SU-DHL-6 (cell line): ENCODE measurements at regions not wholly inside any gene's neighbourhood (a gene's known extent, or its start where the extent isn't known, plus 50 kb on each side); places are given as distances from the start of the nearest gene placed in this dataset.

Experiments used
- H2AFZ ChIP-seq: fragments of 200-600 bp; sonication (generic); 2 replicates; pipeline ENCODE4 v1.6.1; 2014; ENCODE audit warnings: low read depth, mild to moderate bottlenecking, moderate library complexity, mixed read lengths, antibody characterized with exemption, low read length; ENCODE audit not compliant: severe bottlenecking
- H3F3A ChIP-seq: fragments of 200-600 bp; shearing (Covaris generic); 2 replicates; pipeline ENCODE4 v1.6.0; 2016; ENCODE audit warnings: antibody characterized with exemption, mild to moderate bottlenecking; ENCODE audit not compliant: insufficient read depth
- H3K27ac ChIP-seq: fragments of 200-600 bp; sonication (generic); 2 replicates; pipeline ENCODE4 v1.5.1; 2016; ENCODE audit warnings: low read depth, mild to moderate bottlenecking, low read length, moderate library complexity, mixed read lengths
- H3K27me3 ChIP-seq: fragments of 200-600 bp; sonication (generic), shearing (Covaris generic); 2 replicates; pipeline ENCODE4 v1.6.0; 2014; ENCODE audit warnings: mild to moderate bottlenecking, low read length
- H3K36me3 ChIP-seq: fragments of 200-600 bp; sonication (generic); 2 replicates; pipeline ENCODE4 v1.6.1; 2014; ENCODE audit warnings: mild to moderate bottlenecking, low read length, mixed read lengths
- H3K4me2 ChIP-seq: fragments of 300-600, 200-600 bp; shearing (Covaris generic), sonication (generic); 2 replicates; pipeline ENCODE4 v1.6.0; 2014; ENCODE audit warnings: low read length, low read depth, mild to moderate bottlenecking; ENCODE audit not compliant: poor library complexity, severe bottlenecking
- H3K4me3 ChIP-seq: fragments of 200-600 bp; sonication (generic); 2 replicates; pipeline ENCODE4 v1.5.1; 2014; ENCODE audit warnings: antibody characterized with exemption, low read length, mild to moderate bottlenecking, mixed read lengths; ENCODE audit not compliant: insufficient read depth, poor library complexity, severe bottlenecking
- H3K79me2 ChIP-seq: fragments of 200-600 bp; sonication (generic); 2 replicates; pipeline ENCODE4 v1.6.1; 2014; ENCODE audit warnings: mild to moderate bottlenecking, low read length, moderate library complexity; ENCODE audit not compliant: insufficient read depth
- H3K9ac ChIP-seq: fragments of 200-600 bp; sonication (generic); 2 replicates; pipeline ENCODE4 v1.7.0; 2014; ENCODE audit warnings: mild to moderate bottlenecking, low read length
- H3K9me2 ChIP-seq: fragments of 200-600 bp; sonication (generic); replicated peaks from 2 replicates; pipeline ENCODE4 v1.6.1; 2014; ENCODE audit warnings: low read length; ENCODE audit not compliant: insufficient read depth
- H3K9me3 ChIP-seq: fragments of 200-600 bp; sonication (generic); 2 replicates; pipeline ENCODE4 v1.6.1; 2014; ENCODE audit warnings: low read length, mixed read lengths; ENCODE audit not compliant: insufficient read depth
- H4K20me1 ChIP-seq: fragments of 200-600 bp; sonication (generic); 2 replicates; pipeline ENCODE4 v1.6.1; 2014; ENCODE audit warnings: low read depth, mild to moderate bottlenecking, antibody characterized with exemption, low read length, moderate library complexity, mixed read lengths
- CTCF ChIP-seq: fragments of 200-600 bp; sonication (generic); IDR thresholded peaks from one replicate; pipeline ENCODE4 v1.5.1; 2017; ENCODE audit warnings: antibody characterized with exemption, mild to moderate bottlenecking, low read length, moderate library complexity; ENCODE audit not compliant: insufficient read depth, poor library complexity, severe bottlenecking
- EZH2phosphoT487 ChIP-seq: fragments of 200-600 bp; sonication (generic), shearing (Covaris generic); conservative IDR thresholded peaks from 2 replicates; pipeline ENCODE4 v1.6.1; 2018; ENCODE audit warnings: mild to moderate bottlenecking, antibody characterized with exemption, low read length, moderate library complexity, mixed read lengths

GRCh38 chr10:56028298-56029132 lies 332.5 kb downstream of the ZWINT start:
- Histone ChIP-seq H3K36me3 (no peaks in the 10 kb centered on the region), H3F3A (no peaks in the 10 kb centered on the region), H4K20me1 (no peaks in the 10 kb centered on the region), H3K9me3 (no peaks in the 10 kb centered on the region), H3K27ac (no peak overlapping the region), H3K79me2 (no peaks in the 10 kb centered on the region), H3K4me3 (no peak overlapping the region), H3K4me2 (no peak overlapping the region), H3K9ac (no peak overlapping the region), H2AFZ (no peak overlapping the region), H3K27me3 (no peaks in the 10 kb centered on the region), H3K9me2 (no peaks in the 10 kb centered on the region)
- TF ChIP-seq EZH2phosphoT487 (no peak), CTCF (no peak)

- no peaks in the 10 kb centered on the region for H3F3A ChIP-seq
- H2AFZ ChIP-seq = no peak overlapping the region
- H3K9ac ChIP-seq = no peak overlapping the region
- H3K36me3 ChIP-seq = no peaks in the 10 kb centered on the region
- H4K20me1 ChIP-seq = no peaks in the 10 kb centered on the region
- no peaks in the 10 kb centered on the region for H3K79me2 ChIP-seq
- H3K9me2 ChIP-seq = no peaks in the 10 kb centered on the region
- TF ChIP-seq EZH2phosphoT487 (no peak), CTCF (no peak)
- no peak overlapping the region for H3K4me2 ChIP-seq
- no peak overlapping the region for H3K27ac ChIP-seq
- no peak overlapping the region for H3K4me3 ChIP-seq
- no peaks in the 10 kb centered on the region for H3K27me3 ChIP-seq
- no peaks in the 10 kb centered on the region for H3K9me3 ChIP-seq
These were observed 349.0 kb downstream of the ZWINT start for GRCh38 chr10:56012101-56012500.

GRCh38 chr10:56003555-56003954 lies 357.5 kb downstream of the ZWINT start:
- H3K27ac ChIP-seq = no peak overlapping the region
- no peak overlapping the region for H2AFZ ChIP-seq
- no peaks in the 10 kb centered on the region for H3K9me2 ChIP-seq
- H3K4me3 ChIP-seq = no peak overlapping the region
- no peaks in the 10 kb centered on the region for H4K20me1 ChIP-seq
- H3F3A ChIP-seq = no peaks in the 10 kb centered on the region
- H3K36me3 ChIP-seq = no peaks in the 10 kb centered on the region
- TF ChIP-seq CTCF (no peak), EZH2phosphoT487 (no peak)
- H3K9ac ChIP-seq = no peak overlapping the region
- no peaks in the 10 kb centered on the region for H3K79me2 ChIP-seq
- no peaks in the 10 kb centered on the region for H3K27me3 ChIP-seq
- H3K9me3 ChIP-seq = no peaks in the 10 kb centered on the region
- no peak overlapping the region for H3K4me2 ChIP-seq
